GM12878 (cell line): ENCODE measurements at regions not wholly inside any gene's neighbourhood (a gene's known extent, or its start where the extent isn't known, plus 50 kb on each side); places are given as distances from the start of the nearest gene placed in this dataset.

Experiments
- ATAC-seq: fragments of 200-7000 bp; cut with Tn5 transposase; 3 replicates; pipeline ENCODE4 v1.9.1; 2020; ENCODE audit warnings: mild to moderate bottlenecking, moderate library complexity
- BruUV-seq: library from RNA; stranded (reverse); fragments of 400-500 nt; replicated peaks from 2 replicates; lab custom pipeline; 2021; lab: Mats Ljungman, UMichigan
- CTCF ChIA-PET: fragments of 300-600 bp; sonication (Branson Sonifier 250); formaldehyde crosslinking; extraction: SDS; loops from one replicate; lab custom pipeline; 2021; ENCODE audit warnings: inconsistent platforms; lab: Yijun Ruan, JAX
- POLR2A ChIA-PET: fragments of 350-600 bp; formaldehyde crosslinking; extraction: SDS; loops from one replicate; lab custom pipeline; 2021; ENCODE audit warnings: inconsistent platforms; lab: Charles Lee
- RAD21 ChIA-PET: fragments of 300-600 bp; sonication (Branson Sonifier 250); formaldehyde crosslinking; loops from one replicate; lab custom pipeline; 2023; ENCODE audit warnings: antibody characterized with exemption; ENCODE audit not compliant: unreplicated experiment; lab: Charles Lee
- SMC1A ChIA-PET: fragments of 300-600 bp; sonication (Branson Sonifier 250); formaldehyde crosslinking; loops from one replicate; lab custom pipeline; 2023; ENCODE audit not compliant: unreplicated experiment, uncharacterized antibody; lab: Charles Lee
- DNase-seq: peaks from one replicate; pipeline ENCODE4 v3.0.0-alpha.2; 2011; ENCODE audit warnings: low read depth, low spot score
- FAIRE-seq: peaks from 3 replicates; lab custom pipeline; 2011; peaks lifted over from hg19 to GRCh38; lab: Jason Lieb, UNC
- H2AFZ ChIP-seq: 2 replicates; pipeline ENCODE4 v1.6.0; 2011; ENCODE audit warnings: low read depth, low read length, control low read depth; ENCODE audit not compliant: control insufficient read depth
- H3K27ac ChIP-seq: 2 replicates; pipeline ENCODE4 v1.5.1; 2011; ENCODE audit warnings: control low read depth; ENCODE audit not compliant: control insufficient read depth, insufficient read depth
- H3K27me3 ChIP-seq, 2 experiments: replicated peaks in 1 of 2; 2 replicates each; pipeline versions ENCODE4 v1.6.0 to v1.6.1; 2011; ENCODE audit warnings: low read length in 1 of 2; ENCODE audit not compliant: control insufficient read depth in 2 of 2, insufficient read depth in 2 of 2
- H3K36me3 ChIP-seq, 2 experiments: 2 replicates each; pipeline ENCODE4 v1.5.1; 2011; ENCODE audit warnings: low read length in 1 of 2; ENCODE audit not compliant: control insufficient read depth in 2 of 2, insufficient read depth in 2 of 2
- H3K4me1 ChIP-seq: 2 replicates; pipeline ENCODE4 v1.6.1; 2011; ENCODE audit warnings: mild to moderate bottlenecking, low read length, moderate library complexity, mixed read lengths; ENCODE audit not compliant: control insufficient read depth, insufficient read depth
- H3K4me2 ChIP-seq: 2 replicates; pipeline ENCODE4 v1.6.0; 2011; ENCODE audit warnings: control low read depth; ENCODE audit not compliant: control insufficient read depth, insufficient read depth
- H3K4me3 ChIP-seq: fragments of 200-600 bp; sonication (generic); 2 replicates; pipeline ENCODE4 v1.5.1; 2016
- H3K79me2 ChIP-seq: 2 replicates; pipeline ENCODE4 v1.6.0; 2011; ENCODE audit warnings: low read length; ENCODE audit not compliant: control insufficient read depth, insufficient read depth
- H3K9ac ChIP-seq: 2 replicates; pipeline ENCODE4 v1.8.0; 2011; ENCODE audit warnings: low read length, control low read depth, mixed read lengths; ENCODE audit not compliant: control insufficient read depth, insufficient read depth
- H3K9me3 ChIP-seq: replicated peaks from 3 replicates; pipeline ENCODE4 v1.5.1; 2011; ENCODE audit warnings: mild to moderate bottlenecking, low read length; ENCODE audit not compliant: control insufficient read depth, insufficient read depth
- H4K20me1 ChIP-seq: 2 replicates; pipeline ENCODE4 v1.6.0; 2011; ENCODE audit not compliant: control insufficient read depth, insufficient read depth
- NFYB ChIP-seq: IDR thresholded peaks from 2 replicates; pipeline ENCODE4 v1.6.1; 2011; ENCODE audit warnings: low read depth, mild to moderate bottlenecking, low read length, improper control_type of control experiment, moderate library complexity; ENCODE audit not compliant: insufficient read depth
- RAD21 ChIP-seq: IDR thresholded peaks from 2 replicates; pipeline ENCODE4 v1.6.1; 2011; ENCODE audit warnings: mild to moderate bottlenecking, low read depth, low read length, moderate library complexity; ENCODE audit not compliant: insufficient read depth
- RUNX3 ChIP-seq: IDR thresholded peaks from 2 replicates; pipeline ENCODE4 v1.6.1; 2012; ENCODE audit warnings: low read length, inconsistent platforms
- SMC3 ChIP-seq: IDR thresholded peaks from 2 replicates; pipeline ENCODE4 v1.6.1; 2011; ENCODE audit warnings: low read length, improper control_type of control experiment, borderline replicate concordance
- YY1 ChIP-seq: IDR thresholded peaks from 2 replicates; pipeline ENCODE4 v1.6.1; 2011; ENCODE audit warnings: low read depth, mild to moderate bottlenecking, low read length
- WGBS: methylation state at CpG from one replicate; pipeline ENCODE4 v1.1.6; 2016; ENCODE audit warnings: low lambda C conversion rate; ENCODE audit not compliant: insufficient replicate concordance, insufficient coverage; ENCODE audit errors: missing lambda C conversion rate; 5-methylcytosine and 5-hydroxymethylcytosine counted together
- in situ Hi-C: fragments of 300-500 bp; cut with MboI; formaldehyde crosslinking; loops from 9 replicates; pipeline ENCODE4 v1.14.3; 2018; ENCODE audit warnings: mixed read lengths
- intact Hi-C: fragments of 100-400 bp; cut with micrococcal nuclease; formaldehyde crosslinking; loops from one replicate; pipeline ENCODE4 v1.14.2; 2022; ENCODE audit not compliant: unreplicated experiment
- TF ChIP-seq, protein P1 (sequence below): fragments of 450-650 bp; IDR thresholded peaks from 2 replicates; pipeline ENCODE4 v1.6.1; 2017; ENCODE audit warnings: mild to moderate bottlenecking, low read depth, inconsistent platforms; ENCODE audit not compliant: poor library complexity, severe bottlenecking
- TF ChIP-seq, protein P2 (sequence below), 3 experiments: IDR thresholded peaks in 2 of 3; conservative IDR thresholded peaks in 1 of 3; 2 replicates each; pipeline ENCODE4 v1.5.1; 2011; ENCODE audit warnings: low read depth in 3 of 3, low read length in 3 of 3, mild to moderate bottlenecking in 3 of 3, control low read depth in 2 of 3, moderate library complexity in 2 of 3, inconsistent platforms in 1 of 3, mixed read lengths in 1 of 3; ENCODE audit not compliant: control insufficient read depth in 2 of 3, insufficient read depth in 1 of 3; ENCODE audit errors: extremely low read depth in 1 of 3

- ATAC-seq (peak; percentile 86), FAIRE-seq (peak; percentile 85), DNase-seq (no peak)
- H2AFZ ChIP-seq = no peak overlapping the region; the same call in 1 of the 2 replicates
- ChIA-PET RAD21 (interaction anchor here (0.7 to 1.6 kb wide), 18 partner anchors 9 to 896 kb away, joined by 3 to 11 read pairs (median 4); no protein-coding TSS in a partner anchor), CTCF (interaction anchor here (0.6 to 3.5 kb wide), 35 partner anchors 9 to 925 kb away, joined by 3 to 27 read pairs (median 4); no protein-coding TSS in a partner anchor), SMC1A (interaction anchor here (0.6 to 1.6 kb wide), 10 partner anchors 9 to 791 kb away, joined by 3 to 21 read pairs (median 4); no protein-coding TSS in a partner anchor), POLR2A (no interaction called here)
- no TSS peak for BruUV-seq
- no peak overlapping the region for H3K9ac ChIP-seq
- intact Hi-C loops (loop anchor here (1.0 to 5.0 kb wide), 3 partner anchors 152 to 896 kb away; no protein-coding TSS in a partner anchor), in situ Hi-C loops (loop anchor here (25.0 kb wide), 1 partner anchor 792 kb away; no protein-coding TSS in a partner anchor)
- no peaks in the 10 kb centered on the region; a peak in 1 of 4 replicates for H3K27me3 ChIP-seq
- H3K4me3 ChIP-seq = no peak overlapping the region
- no peaks in the 10 kb centered on the region for H3K79me2 ChIP-seq
- 12% methylated on average over 11 of the region's 11 CpGs for WGBS
- H4K20me1 ChIP-seq = no peaks in the 10 kb centered on the region
- TF ChIP-seq RAD21 (peak; percentile 87), SMC3 (peak; percentile 65; the same call in 1 of the 2 replicates), RUNX3 (0 out of 2 replicates have a peak, but pooled peaks have one; percentile 22), NFYB (no peak), YY1 (peak; percentile 49; the same call in 1 of the 2 replicates)
- TF ChIP-seq, protein P1, sequence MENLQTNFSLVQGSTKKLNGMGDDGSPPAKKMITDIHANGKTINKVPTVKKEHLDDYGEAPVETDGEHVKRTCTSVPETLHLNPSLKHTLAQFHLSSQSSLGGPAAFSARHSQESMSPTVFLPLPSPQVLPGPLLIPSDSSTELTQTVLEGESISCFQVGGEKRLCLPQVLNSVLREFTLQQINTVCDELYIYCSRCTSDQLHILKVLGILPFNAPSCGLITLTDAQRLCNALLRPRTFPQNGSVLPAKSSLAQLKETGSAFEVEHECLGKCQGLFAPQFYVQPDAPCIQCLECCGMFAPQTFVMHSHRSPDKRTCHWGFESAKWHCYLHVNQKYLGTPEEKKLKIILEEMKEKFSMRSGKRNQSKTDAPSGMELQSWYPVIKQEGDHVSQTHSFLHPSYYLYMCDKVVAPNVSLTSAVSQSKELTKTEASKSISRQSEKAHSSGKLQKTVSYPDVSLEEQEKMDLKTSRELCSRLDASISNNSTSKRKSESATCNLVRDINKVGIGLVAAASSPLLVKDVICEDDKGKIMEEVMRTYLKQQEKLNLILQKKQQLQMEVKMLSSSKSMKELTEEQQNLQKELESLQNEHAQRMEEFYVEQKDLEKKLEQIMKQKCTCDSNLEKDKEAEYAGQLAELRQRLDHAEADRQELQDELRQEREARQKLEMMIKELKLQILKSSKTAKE = no peak
- TF ChIP-seq, protein P2, sequence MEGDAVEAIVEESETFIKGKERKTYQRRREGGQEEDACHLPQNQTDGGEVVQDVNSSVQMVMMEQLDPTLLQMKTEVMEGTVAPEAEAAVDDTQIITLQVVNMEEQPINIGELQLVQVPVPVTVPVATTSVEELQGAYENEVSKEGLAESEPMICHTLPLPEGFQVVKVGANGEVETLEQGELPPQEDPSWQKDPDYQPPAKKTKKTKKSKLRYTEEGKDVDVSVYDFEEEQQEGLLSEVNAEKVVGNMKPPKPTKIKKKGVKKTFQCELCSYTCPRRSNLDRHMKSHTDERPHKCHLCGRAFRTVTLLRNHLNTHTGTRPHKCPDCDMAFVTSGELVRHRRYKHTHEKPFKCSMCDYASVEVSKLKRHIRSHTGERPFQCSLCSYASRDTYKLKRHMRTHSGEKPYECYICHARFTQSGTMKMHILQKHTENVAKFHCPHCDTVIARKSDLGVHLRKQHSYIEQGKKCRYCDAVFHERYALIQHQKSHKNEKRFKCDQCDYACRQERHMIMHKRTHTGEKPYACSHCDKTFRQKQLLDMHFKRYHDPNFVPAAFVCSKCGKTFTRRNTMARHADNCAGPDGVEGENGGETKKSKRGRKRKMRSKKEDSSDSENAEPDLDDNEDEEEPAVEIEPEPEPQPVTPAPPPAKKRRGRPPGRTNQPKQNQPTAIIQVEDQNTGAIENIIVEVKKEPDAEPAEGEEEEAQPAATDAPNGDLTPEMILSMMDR (IDR thresholded peaks at IDR 0.05 in 2 of 3, conservative IDR thresholded peaks at IDR 0.05 in 1 of 3; ENCODE audit: control insufficient read depth in 2 of 3, extremely low read depth in 1 of 3, insufficient read depth in 1 of 3, low read depth in 3 of 3, low read length in 3 of 3) = peak; percentile 75 to 86 (median 79)
- H3K4me1 ChIP-seq = no peaks in the 10 kb centered on the region
- H3K4me2 ChIP-seq = no peak overlapping the region
- H3K27ac ChIP-seq = no peak overlapping the region
- H3K36me3 ChIP-seq = no peaks in the 10 kb centered on the region
- H3K9me3 ChIP-seq = no peaks in the 10 kb centered on the region
These were observed 67.6 kb upstream of the CDKN3 start for GRCh38 chr14:54329082-54329695.
